Left renal cortex interstitium (tissue), 4 donors: ENCODE measurements at regions not wholly inside any gene's neighbourhood (a gene's known extent, or its start where the extent isn't known, plus 50 kb on each side); places are given as distances from the start of the nearest gene placed in this dataset.

Experiments used
- DNase-seq, 4 donors: peaks; one replicate each; pipeline ENCODE4 v3.0.0-alpha.2; 2013; ENCODE audit warnings: low read depth in 4 of 4, low spot score in 2 of 4, missing footprints in 1 of 4

DNA sequence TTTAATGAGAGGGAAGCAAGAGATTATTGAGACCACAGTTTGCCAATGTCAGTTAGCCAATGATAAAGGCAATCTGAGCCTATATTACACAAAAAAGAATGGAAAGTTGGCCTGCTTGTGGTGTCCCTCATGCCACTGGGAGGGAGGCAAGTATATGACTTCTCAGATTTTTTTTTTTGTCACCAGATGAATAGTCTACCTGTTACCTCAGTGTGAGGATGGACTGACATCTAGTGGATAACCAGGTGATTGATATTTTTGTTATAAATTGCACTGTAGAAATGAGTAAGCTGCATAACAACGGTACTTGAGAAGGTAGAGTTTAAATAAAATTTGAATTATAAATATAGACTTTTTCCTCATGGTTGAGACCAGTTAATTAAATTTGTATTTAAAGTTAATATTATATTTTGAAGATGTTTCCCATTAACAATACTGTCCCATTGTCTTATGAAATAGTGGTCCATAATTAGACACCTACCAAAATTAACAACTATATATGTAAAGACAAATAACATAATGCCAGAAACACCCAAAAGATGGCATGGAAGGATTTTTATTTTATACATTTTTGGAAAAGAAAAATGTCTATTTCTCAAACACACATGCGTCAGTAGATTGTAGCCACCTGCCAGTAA is 237.8 kb upstream of the GADL1 start:
- peak in 1 of 4 donors; percentile 8 for DNase-seq

- DNase-seq, result no peak
Measured at GRCh38 chr3:31133541-31133940, 239.1 kb upstream of the GADL1 start.

GRCh38 chr3:31135546-31135945 is 241.1 kb upstream of the GADL1 start:
- DNase-seq, result no peak

- no peak for DNase-seq
Measured at GRCh38 chr3:31137718-31138465, 243.4 kb upstream of the GADL1 start.

DNA sequence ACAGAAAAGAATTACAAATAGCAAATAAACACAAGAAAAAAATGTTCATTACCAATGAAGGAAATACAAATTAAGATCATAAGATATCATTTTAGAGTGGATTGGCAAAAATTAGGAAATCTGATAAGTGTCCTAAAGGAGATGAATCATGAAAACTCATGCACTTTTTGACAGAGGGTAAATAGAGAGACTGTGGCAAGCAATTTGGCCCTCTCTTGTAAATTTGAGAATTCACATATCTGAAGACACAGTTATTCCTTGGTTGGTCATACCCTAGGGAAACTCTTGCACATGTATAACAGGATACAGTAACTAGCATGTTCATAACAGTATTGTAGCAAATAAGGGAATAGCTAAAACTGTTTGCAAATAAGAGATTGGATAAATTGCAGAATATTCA is 246.0 kb upstream of the GADL1 start:
- DNase-seq, result no peak

DNA sequence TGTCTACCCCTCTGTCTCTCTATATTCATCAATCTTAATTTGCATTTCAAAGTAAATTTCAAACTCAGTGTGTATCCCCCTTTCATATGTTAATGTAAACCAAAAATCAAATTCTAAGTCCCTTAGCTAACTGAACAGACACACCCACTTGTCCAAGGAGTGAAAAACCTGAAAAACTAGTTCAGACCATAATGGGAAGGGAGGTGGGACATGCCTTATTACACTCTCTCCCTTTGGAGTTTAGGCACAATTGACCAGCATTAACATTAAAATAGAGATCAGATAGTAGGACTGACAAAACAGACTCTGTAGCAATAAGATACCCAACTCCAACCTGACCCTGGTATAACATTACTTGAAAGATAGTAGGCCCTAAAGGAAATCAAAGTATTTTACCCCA is 247.7 kb upstream of the GADL1 start:
- no peak for DNase-seq

DNA sequence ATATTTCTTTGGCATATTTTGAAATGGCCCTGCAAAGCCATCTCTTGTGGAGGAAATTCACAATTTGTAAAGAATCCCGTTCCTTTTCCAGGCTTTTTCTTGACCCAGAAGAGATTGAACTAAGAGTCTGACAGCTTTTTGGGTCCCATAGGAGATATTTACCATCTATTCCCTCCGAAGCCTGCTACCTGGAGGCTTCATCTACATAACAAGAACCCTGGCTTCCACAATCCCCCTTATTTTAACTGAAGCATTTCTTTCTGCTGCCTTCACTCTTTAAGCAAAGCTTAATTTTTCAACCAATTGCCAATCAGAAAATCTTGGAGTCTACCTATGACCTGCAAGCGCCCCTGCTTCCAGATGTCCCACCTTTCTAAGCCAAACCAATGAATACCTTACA is 248.1 kb upstream of the GADL1 start:
- no peak for DNase-seq

- DNase-seq, result no peak
Measured at GRCh38 chr3:31145062-31145461, 250.6 kb upstream of the GADL1 start.

DNA sequence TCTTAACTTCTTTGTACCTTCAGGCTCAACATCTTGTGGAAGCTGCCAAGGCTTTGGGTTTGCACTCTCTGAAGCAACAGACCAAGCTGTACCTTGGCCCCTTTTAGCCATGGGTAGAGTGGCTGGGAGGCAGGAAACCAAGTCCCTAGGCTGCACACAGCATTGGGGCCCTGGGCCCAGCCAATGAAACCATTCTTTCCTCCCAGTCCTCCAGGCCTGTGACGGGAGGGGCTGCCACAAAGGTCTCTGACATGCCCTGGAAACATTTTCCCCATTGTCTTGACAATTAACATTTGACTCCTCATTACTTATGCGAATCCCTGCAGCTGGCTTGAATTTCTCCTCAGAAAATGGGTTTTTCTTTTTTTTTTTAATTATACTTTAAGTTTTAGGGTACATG is 253.1 kb upstream of the GADL1 start:
- no peak for DNase-seq

- DNase-seq, result no peak
Measured at GRCh38 chr3:31157047-31157694, 262.7 kb upstream of the GADL1 start.

GRCh38 chr3:31157893-31158620 is 263.6 kb upstream of the GADL1 start:
- no peak for DNase-seq

DNA sequence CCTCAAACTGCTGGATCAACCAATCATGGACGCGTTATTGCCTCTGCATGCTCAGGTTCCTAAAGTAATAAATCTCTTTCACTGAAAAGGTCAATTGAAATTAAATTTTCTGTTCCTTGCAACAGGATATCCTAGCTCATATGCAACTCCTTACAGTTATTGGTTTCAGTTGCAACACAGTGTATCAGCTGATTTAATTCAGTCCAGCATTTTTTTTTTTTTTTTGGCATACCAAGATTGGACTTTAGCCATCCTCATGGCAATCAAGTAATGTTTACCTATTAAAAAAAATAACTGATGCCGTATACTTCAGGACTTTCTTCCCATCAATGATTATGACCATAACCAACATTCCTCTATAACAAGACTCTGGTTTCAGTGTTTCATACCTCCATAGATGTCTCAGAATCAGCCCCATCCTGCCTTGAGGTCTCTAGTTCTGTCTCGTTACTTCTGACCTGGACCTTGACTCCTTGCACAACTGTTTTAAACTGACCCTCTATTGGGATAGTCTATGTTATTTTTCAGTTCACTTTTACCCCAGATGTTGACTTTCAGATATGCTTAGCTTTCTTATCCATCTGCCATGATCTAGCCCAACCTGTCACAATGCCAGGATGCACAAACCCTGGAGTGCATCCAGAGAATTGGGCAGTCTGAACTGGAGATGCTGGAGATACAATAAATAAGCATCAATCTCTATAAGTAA is 265.0 kb upstream of the GADL1 start:
- DNase-seq, result no peak

DNA sequence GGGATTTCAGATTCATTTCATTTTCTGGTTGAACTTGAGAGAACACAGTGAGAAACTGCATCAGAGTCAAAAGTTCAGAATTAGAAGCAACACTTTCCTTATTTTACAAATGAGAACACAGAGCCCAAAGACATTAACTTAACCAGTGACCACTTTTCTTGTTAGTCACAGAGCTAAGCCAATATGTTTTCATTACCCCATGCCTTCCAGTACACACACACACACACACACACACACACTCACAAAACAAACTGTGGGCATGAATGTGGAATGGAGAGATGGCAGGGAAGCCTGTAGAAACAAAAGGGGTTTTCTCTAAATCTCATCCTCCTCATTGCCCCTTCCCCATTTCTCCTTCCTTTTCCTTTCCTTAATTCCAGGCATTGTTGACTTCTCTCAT is 267.4 kb upstream of the GADL1 start:
- no peak for DNase-seq

GRCh38 chr3:31164381-31164780 is 269.9 kb upstream of the GADL1 start:
- no peak for DNase-seq

DNA sequence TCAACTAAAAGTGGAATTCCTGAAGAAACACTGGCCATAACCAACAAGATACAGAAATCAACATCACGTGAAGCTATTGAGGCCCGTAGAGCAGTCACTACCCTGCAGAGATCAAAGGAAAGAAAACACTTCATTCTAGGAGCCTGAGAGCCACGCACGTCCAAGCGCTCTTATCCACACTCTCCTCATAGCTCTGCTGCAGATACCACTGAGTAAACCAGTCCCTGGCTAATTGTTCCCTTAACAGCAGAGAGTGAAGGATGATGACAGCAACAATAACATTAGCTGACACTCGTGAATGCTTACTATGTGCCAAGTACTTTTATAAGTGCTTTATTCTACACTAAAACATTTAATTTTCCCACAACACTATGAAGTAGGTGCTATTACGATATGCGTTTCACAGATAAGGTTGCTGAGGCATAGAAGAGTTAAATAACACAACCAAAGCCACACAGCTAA is 271.0 kb upstream of the GADL1 start:
- DNase-seq, result no peak

DNA sequence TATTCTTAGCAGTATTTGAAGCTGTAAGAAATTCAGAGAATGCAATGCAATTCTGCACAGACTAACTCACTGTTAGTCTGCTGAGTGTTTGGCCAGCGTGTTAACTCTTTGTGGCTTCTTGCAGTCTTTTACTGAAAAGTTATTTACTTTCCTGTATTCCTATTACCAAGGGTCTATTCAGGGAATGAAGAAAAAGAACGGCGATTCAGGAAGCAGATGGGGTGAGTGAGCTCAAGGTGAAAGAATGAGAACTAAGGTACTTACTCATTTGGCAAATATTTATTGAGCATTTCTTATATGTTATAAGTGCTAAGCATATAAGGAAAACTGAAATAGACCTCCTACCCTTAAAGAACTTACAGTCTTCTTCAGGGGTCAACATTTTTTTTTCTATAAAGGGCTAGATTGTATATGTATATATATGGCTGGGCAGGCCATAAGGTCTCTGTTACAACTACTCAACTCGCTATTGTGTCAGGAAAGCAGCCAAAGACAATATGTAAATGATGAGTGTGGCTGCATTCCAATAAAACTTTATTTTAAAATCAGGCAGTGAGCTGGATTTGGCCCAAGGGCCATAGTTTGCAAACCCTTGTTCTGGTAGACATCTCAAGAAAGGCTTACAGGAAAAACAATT is 271.9 kb upstream of the GADL1 start:
- no peak for DNase-seq

- DNase-seq, result no peak
Measured at GRCh38 chr3:31167666-31168065, 273.2 kb upstream of the GADL1 start.

DNA sequence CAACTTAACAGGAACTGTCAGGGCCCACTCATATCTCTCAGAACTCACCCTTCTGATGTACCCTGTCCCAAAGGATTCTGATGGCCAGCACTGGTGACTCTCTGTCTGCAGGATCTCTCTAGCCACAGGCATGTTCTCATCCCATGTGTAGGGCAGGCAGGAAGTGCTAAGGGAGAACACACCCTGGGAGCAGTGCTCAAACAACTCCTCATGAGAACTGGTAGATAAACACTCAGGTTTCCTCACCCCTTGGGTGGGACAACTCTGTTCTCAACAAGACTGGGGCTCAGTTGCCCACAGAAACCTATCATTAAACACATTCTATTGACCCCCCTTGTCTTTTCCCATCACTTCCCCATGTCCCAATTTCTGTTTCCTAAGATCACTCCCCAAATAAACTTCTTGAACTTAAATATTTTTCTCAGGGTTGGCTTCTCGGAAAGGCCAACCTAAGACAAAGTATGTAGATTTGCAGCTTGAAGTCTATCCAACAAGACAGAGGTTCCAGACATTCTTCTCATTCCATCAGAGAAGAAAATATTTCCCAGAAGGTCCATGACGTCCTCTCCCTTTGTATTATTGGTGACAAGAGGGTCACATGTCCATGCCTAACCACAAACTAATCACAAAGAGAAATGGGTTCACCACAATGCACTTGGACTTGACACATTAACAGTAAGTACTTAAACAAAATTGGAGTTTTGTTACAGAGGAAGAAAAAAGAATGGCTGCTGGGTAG is 276.6 kb upstream of the GADL1 start:
- DNase-seq, result no peak

- no peak for DNase-seq
Measured at GRCh38 chr3:31172336-31172735, 277.9 kb upstream of the GADL1 start.
